GM12891 (cell line): ENCODE measurements at regions not wholly inside any gene's neighbourhood (a gene's known extent, or its start where the extent isn't known, plus 50 kb on each side); places are given as distances from the start of the nearest gene placed in this dataset.

Experiments used
- DNase-seq: peaks from one replicate; pipeline ENCODE4 v3.0.0; 2011; ENCODE audit warnings: low spot score; ENCODE audit not compliant: insufficient read length
- FAIRE-seq: peaks from 2 replicates; lab custom pipeline; 2011; peaks lifted over from hg19 to GRCh38; lab: Jason Lieb, UNC
- PAX5 ChIP-seq: IDR thresholded peaks from 2 replicates; pipeline ENCODE4 v1.6.1; 2011; ENCODE audit warnings: low read length, moderate library complexity, mild to moderate bottlenecking; ENCODE audit not compliant: insufficient read depth, severe bottlenecking
- POLR2A ChIP-seq: IDR thresholded peaks from 2 replicates; pipeline ENCODE4 v1.6.1; 2011; ENCODE audit warnings: low read depth, low read length, control low read depth
- POLR2AphosphoS5 ChIP-seq: IDR thresholded peaks from 2 replicates; pipeline ENCODE4 v1.6.1; 2011; ENCODE audit warnings: low read depth, low read length, control low read depth
- POU2F2 ChIP-seq: IDR thresholded peaks from 2 replicates; pipeline ENCODE4 v1.6.1; 2011; ENCODE audit warnings: low read depth, mild to moderate bottlenecking, control low read depth, low read length, moderate library complexity
- SPI1 ChIP-seq: IDR thresholded peaks from 2 replicates; pipeline ENCODE4 v1.6.1; 2011; ENCODE audit warnings: low read depth, low read length, control low read depth
- TAF1 ChIP-seq: IDR thresholded peaks from 2 replicates; pipeline ENCODE4 v1.6.1; 2011; ENCODE audit warnings: low read depth, low read length, control low read depth

DNA sequence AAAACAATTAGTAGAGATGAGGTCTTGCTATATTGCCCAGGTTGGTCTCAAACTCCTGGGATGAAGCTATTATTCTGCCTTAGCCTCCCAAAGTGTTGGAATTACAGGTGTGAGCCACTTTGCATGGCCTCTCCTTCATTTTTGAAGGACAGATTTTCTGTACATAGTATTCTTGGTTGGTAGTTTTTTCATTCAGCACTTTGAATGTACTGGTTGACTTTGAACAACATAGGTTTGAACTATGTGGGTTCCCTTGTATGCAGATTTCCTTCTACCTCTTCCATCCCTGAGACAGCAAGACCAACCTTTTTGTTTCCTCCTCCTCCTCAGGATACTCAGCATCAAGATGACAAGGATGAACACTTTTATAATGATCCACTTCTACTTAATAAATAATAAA, 436.4 kb downstream of the QKI start:
- no peak for FAIRE-seq

DNA sequence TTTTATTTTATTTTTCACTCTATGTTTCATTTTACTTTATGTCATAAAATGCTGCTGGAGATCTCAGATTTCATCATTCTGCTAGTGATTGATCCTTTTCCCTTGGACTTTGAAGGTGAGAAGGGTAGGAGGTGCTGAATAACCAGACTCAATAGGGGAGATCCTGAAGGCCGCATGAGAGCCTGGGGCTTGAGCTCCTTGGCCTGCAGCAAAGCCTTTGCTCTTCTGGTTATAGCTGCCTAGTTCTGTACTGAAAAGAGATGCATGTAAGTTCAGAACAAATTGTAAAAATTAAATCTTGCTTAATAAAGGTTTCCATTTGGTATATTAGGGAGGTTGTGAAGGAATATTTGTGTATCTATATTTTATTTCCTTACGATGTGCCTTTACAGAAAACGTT, 430.2 kb downstream of the QKI start:
- FAIRE-seq = no peak
- DNase-seq = no peak
- TF ChIP-seq SPI1 = no peak
- TF ChIP-seq PAX5 = no peak
- no peak for TF ChIP-seq TAF1
- no peak for TF ChIP-seq POLR2A
- no peak for TF ChIP-seq POLR2AphosphoS5
- no peak for TF ChIP-seq POU2F2

More for the DNA sequence above, 436.4 kb downstream of the QKI start:
- TF ChIP-seq POU2F2 (no peak), PAX5 (no peak), SPI1 (no peak), POLR2A (no peak), POLR2AphosphoS5 (no peak), TAF1 (no peak)
- DNase-seq = no peak

GRCh38 chr6:163844357-163844756, 429.8 kb downstream of the QKI start:
- DNase-seq = no peak
- TF ChIP-seq TAF1 (no peak), PAX5 (no peak), POLR2AphosphoS5 (no peak), POLR2A (no peak), POU2F2 (no peak), SPI1 (no peak)
- FAIRE-seq = no peak

GRCh38 chr6:163843218-163843617, 428.7 kb downstream of the QKI start:
- no peak for FAIRE-seq
- no peak for DNase-seq
- TF ChIP-seq TAF1 = no peak
- no peak for TF ChIP-seq SPI1
- no peak for TF ChIP-seq POU2F2
- no peak for TF ChIP-seq POLR2A
- no peak for TF ChIP-seq PAX5
- TF ChIP-seq POLR2AphosphoS5 = no peak

DNA sequence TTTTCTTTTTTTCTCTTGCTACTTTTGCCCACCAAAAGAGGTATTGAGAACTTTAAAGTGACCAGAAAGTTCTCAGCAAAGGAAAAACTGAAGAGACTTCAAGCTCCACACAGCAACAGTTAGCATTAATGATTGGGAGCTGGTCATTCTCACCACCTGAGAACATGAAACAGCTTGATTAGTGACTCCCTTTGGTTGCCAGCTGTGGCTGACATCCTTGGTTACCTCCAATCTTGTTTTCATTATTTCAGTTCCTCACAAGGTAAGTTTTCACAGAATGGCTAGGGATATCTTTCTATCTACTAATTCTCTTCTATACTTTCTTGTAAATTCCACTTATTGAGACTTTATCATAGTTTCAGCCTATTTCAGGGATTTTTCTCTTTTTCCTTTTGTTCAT, 427.9 kb downstream of the QKI start:
- DNase-seq (no peak), FAIRE-seq (peak; percentile 76)
- TF ChIP-seq POLR2A (no peak), TAF1 (no peak), POU2F2 (no peak), PAX5 (no peak), SPI1 (peak; percentile 75), POLR2AphosphoS5 (no peak)

GRCh38 chr6:163841733-163842132, 427.2 kb downstream of the QKI start:
- peak; percentile 82 for FAIRE-seq
- DNase-seq = no peak
- TF ChIP-seq POLR2AphosphoS5 (no peak), POLR2A (no peak), PAX5 (no peak), TAF1 (no peak), SPI1 (no peak)

- TF ChIP-seq PAX5 = no peak
- TF ChIP-seq POU2F2 = no peak
- no peak for TF ChIP-seq TAF1
- TF ChIP-seq SPI1 = no peak
- no peak for TF ChIP-seq POLR2AphosphoS5
- no peak for TF ChIP-seq POLR2A
- FAIRE-seq (no peak), DNase-seq (no peak)
Measured at GRCh38 chr6:163841326-163841725, 426.8 kb downstream of the QKI start.

DNA sequence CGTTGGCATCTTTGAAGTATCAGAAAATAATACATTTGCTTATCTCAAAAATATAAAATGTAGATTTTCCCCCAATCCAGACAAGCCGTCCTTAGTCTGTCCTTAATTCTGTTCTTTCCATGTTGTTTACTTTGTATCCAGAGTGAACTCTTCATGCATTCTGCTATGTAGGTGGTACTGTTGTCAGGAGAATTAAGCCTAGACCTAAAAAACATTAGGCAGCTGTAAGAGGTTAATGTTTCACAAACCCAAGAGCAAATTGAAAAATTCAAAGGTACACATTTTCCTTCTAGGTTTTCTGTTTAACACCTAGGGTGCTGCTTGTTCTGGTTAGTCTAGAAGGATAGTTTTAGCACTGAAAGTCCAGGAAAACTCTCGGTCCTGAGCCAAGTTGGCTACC, 426.4 kb downstream of the QKI start:
- TF ChIP-seq POU2F2 = no peak
- TF ChIP-seq POLR2A = no peak
- no peak for TF ChIP-seq POLR2AphosphoS5
- no peak for TF ChIP-seq SPI1
- no peak for TF ChIP-seq TAF1
- no peak for TF ChIP-seq PAX5
- DNase-seq (no peak), FAIRE-seq (no peak)

DNA sequence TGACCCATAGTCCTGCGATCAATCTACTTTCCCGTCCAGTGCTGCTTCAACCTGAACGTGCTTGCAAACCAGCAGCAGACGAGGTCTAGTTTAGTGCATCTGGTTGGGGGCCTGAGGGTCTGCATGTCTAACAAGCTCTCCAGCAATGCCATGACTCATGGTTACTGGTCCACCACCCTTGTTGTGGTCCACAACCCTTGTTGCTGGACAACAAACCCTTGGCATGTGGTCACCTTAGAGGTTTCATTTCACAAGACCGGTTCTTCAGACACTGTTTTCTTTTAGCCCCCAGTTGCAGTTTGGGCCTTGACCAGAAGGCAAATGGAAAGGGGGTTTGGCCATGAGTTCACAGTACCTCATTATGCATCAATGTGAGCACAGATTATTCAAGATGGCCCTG, 424.8 kb downstream of the QKI start:
- DNase-seq (no peak), FAIRE-seq (peak; percentile 43)
- TF ChIP-seq POLR2A (no peak), POLR2AphosphoS5 (no peak), POU2F2 (no peak), PAX5 (no peak), SPI1 (no peak), TAF1 (no peak)

GRCh38 chr6:163837691-163838431, 423.3 kb downstream of the QKI start:
- FAIRE-seq (peak; percentile 13), DNase-seq (no peak)
- no peak for TF ChIP-seq POLR2AphosphoS5
- no peak for TF ChIP-seq PAX5
- no peak for TF ChIP-seq POLR2A
- TF ChIP-seq TAF1 = no peak
- no peak for TF ChIP-seq POU2F2
- TF ChIP-seq SPI1 = no peak
